Fibroblast of lung (primary cell): ENCODE measurements at regions not wholly inside any gene's neighbourhood (a gene's known extent, or its start where the extent isn't known, plus 50 kb on each side); places are given as distances from the start of the nearest gene placed in this dataset.

Source experiments
- DNase-seq, 2 donors: peaks; one replicate each; pipeline versions ENCODE4 v3.0.0 to v3.0.0-alpha.2; 2010; ENCODE audit warnings: low read depth in 2 of 2
- H2AFZ ChIP-seq: 2 replicates; pipeline ENCODE4 v1.5.1; 2012; ENCODE audit warnings: low read length, control low read depth, inconsistent platforms
- H3K27ac ChIP-seq: 2 replicates; pipeline ENCODE4 v1.5.1; 2011; ENCODE audit warnings: low read length, control low read depth; ENCODE audit not compliant: insufficient read depth
- H3K27me3 ChIP-seq: 2 replicates; pipeline ENCODE4 v1.5.1; 2011; ENCODE audit warnings: mild to moderate bottlenecking, low read length; ENCODE audit not compliant: control insufficient read depth, insufficient read depth
- H3K36me3 ChIP-seq: 2 replicates; pipeline ENCODE4 v1.5.1; 2011; ENCODE audit warnings: low read length; ENCODE audit not compliant: control insufficient read depth, insufficient read depth
- H3K4me1 ChIP-seq: 2 replicates; pipeline ENCODE4 v1.5.1; 2011; ENCODE audit warnings: low read length; ENCODE audit not compliant: control insufficient read depth, insufficient read depth; ENCODE audit errors: extremely low read depth
- H3K4me2 ChIP-seq: 2 replicates; pipeline ENCODE4 v1.5.1; 2011; ENCODE audit warnings: low read length, control low read depth; ENCODE audit not compliant: insufficient read depth; ENCODE audit errors: extremely low read depth
- H3K4me3 ChIP-seq, 4 experiments: fragments of 200-600 bp in 1 of 4; sonication (generic) in 1 of 4; replicated peaks in 1 of 4; 2 replicates each; pipeline ENCODE4 v1.5.1; 2011 to 2016; ENCODE audit warnings: low read length in 4 of 4, low read depth in 3 of 4, mild to moderate bottlenecking in 3 of 4, control low read depth in 2 of 4, inconsistent platforms in 1 of 4, mixed read lengths in 1 of 4; ENCODE audit not compliant: insufficient read depth in 1 of 4; ENCODE audit errors: control extremely low read depth in 1 of 4
- H3K79me2 ChIP-seq: 2 replicates; pipeline ENCODE4 v1.5.1; 2012; ENCODE audit warnings: mild to moderate bottlenecking, low read length, inconsistent platforms; ENCODE audit not compliant: control insufficient read depth, insufficient read depth
- H3K9ac ChIP-seq: 2 replicates; pipeline ENCODE4 v1.5.1; 2011; ENCODE audit warnings: mild to moderate bottlenecking, low read length, control low read depth; ENCODE audit not compliant: insufficient read depth
- H3K9me3 ChIP-seq: 2 replicates; pipeline ENCODE4 v1.5.1; 2012; ENCODE audit warnings: low read depth, low read length; ENCODE audit not compliant: control insufficient read depth, insufficient read depth
- H4K20me1 ChIP-seq: 2 replicates; pipeline ENCODE4 v1.5.1; 2011; ENCODE audit warnings: low read length; ENCODE audit not compliant: control insufficient read depth, insufficient read depth; ENCODE audit errors: extremely low read depth
- CTCF ChIP-seq, 2 donors: IDR thresholded peaks in 1 of 2; conservative IDR thresholded peaks in 1 of 2; 1 replicate in 1 of 2; 2 replicates in 1 of 2; pipeline ENCODE4 v1.5.1; 2011 to 2012; ENCODE audit warnings: low read length in 2 of 2, control low read depth in 1 of 2, inconsistent platforms in 1 of 2, low read depth in 1 of 2, mild to moderate bottlenecking in 1 of 2
- EZH2 ChIP-seq: IDR thresholded peaks from 2 replicates; pipeline ENCODE4 v1.5.1; 2012; ENCODE audit warnings: low read length, control low read depth, mild to moderate bottlenecking; ENCODE audit errors: missing control alignments

GRCh38 chr12:24424376-24424775 is 474.9 kb upstream of the SOX5 start:
- no peaks in the 10 kb centered on the region for H3K9me3 ChIP-seq
- TF ChIP-seq CTCF (conservative IDR thresholded peaks at IDR 0.05 in 1 of 2, IDR thresholded peaks at IDR 0.05 in 1 of 2; ENCODE audit: low read depth in 1 of 2, low read length in 2 of 2) (no peak), EZH2 (no peak)

GRCh38 chr12:24423611-24424010 is 474.1 kb upstream of the SOX5 start:
- Histone ChIP-seq H3K27ac (no peak overlapping the region), H3K27me3 (no peaks in the 10 kb centered on the region), H3K4me3 (no peak overlapping the region), H3K9ac (no peak overlapping the region), H3K4me2 (no peak overlapping the region), H3K36me3 (no peaks in the 10 kb centered on the region), H4K20me1 (no peaks in the 10 kb centered on the region), H3K79me2 (no peaks in the 10 kb centered on the region), H3K9me3 (no peaks in the 10 kb centered on the region), H3K4me1 (peaks cover 8% of the 10 kb centered on the region), H2AFZ (no peak overlapping the region)
- no peak for DNase-seq
- TF ChIP-seq EZH2 (no peak), CTCF (conservative IDR thresholded peaks at IDR 0.05 in 1 of 2, IDR thresholded peaks at IDR 0.05 in 1 of 2; ENCODE audit: low read depth in 1 of 2, low read length in 2 of 2) (no peak)

More at GRCh38 chr12:24424376-24424775, 474.9 kb upstream of the SOX5 start:
- Histone ChIP-seq H3K27ac (no peak overlapping the region), H3K4me3 (no peak overlapping the region), H3K27me3 (no peaks in the 10 kb centered on the region), H4K20me1 (no peaks in the 10 kb centered on the region), H3K9ac (no peak overlapping the region), H2AFZ (no peak overlapping the region), H3K4me1 (peaks cover 8% of the 10 kb centered on the region), H3K79me2 (no peaks in the 10 kb centered on the region), H3K36me3 (no peaks in the 10 kb centered on the region), H3K4me2 (no peak overlapping the region)
- DNase-seq = no peak

- no peak overlapping the region for H3K4me2 ChIP-seq
- H4K20me1 ChIP-seq = no peaks in the 10 kb centered on the region
- H3K27ac ChIP-seq = no peak overlapping the region
- no peaks in the 10 kb centered on the region for H3K79me2 ChIP-seq
- H3K36me3 ChIP-seq = no peaks in the 10 kb centered on the region
- TF ChIP-seq EZH2 (no peak), CTCF (conservative IDR thresholded peaks at IDR 0.05 in 1 of 2, IDR thresholded peaks at IDR 0.05 in 1 of 2; ENCODE audit: low read depth in 1 of 2, low read length in 2 of 2) (no peak)
- no peak overlapping the region for H3K4me3 ChIP-seq
- DNase-seq = no peak
- H3K9me3 ChIP-seq = no peaks in the 10 kb centered on the region
- H3K27me3 ChIP-seq = no peaks in the 10 kb centered on the region
- H3K4me1 ChIP-seq = peaks cover 3% of the 10 kb centered on the region
- no peak overlapping the region for H3K9ac ChIP-seq
- H2AFZ ChIP-seq = no peak overlapping the region
These were observed 472.3 kb upstream of the SOX5 start for GRCh38 chr12:24421759-24422158.
